Globus pallidus (tissue), 1 donor: ENCODE measurements at regions not wholly inside any gene's neighbourhood (a gene's known extent, or its start where the extent isn't known, plus 50 kb on each side); places are given as distances from the start of the nearest gene placed in this dataset.

Experiments used
- DNase-seq: peaks from one replicate; pipeline ENCODE4 v3.0.0-alpha.2; 2015; ENCODE audit warnings: low spot score

DNA sequence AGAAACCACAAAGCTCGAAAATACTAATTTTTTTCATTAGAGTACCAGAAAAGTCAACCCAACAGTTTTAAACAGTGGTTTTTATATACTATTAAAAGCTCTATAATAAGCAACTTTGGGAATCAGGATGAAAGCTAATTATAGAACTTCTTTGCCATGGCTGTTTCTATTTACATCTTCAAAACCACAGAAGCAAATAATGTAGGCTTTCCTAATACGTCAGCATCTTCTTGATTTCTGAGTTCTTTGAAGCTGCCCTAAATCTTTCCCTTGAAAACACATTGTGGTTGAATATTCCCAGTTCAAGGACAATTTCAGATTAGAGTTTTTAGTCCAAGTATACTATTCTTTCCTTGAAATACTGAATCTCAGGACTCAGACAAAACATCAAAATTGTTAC lies 460.2 kb upstream of the FAT1 start:
- no peak for DNase-seq

GRCh38 chr4:187184508-187184907 lies 460.9 kb upstream of the FAT1 start:
- DNase-seq = no peak

GRCh38 chr4:187188118-187188517 lies 464.5 kb upstream of the FAT1 start:
- DNase-seq = no peak

GRCh38 chr4:187188741-187189140 lies 465.1 kb upstream of the FAT1 start:
- no peak for DNase-seq

DNA sequence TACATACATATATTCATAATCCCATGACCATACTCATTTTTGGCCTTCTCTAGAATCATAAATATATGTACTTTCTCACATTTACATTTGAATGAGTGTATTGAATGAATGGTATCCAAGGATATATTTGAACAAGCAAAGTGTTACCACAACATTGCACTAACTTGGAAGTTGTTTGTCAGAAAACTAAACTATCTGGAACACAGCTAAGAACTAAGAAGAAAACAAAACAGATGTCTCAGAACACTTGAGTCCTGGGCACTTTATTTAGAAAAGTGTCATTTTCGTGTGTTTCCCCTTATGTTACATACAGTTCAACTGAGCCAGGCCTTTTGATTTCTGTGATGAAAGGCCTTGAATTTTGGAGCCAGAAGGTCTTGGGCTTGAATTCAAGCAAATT lies 466.7 kb upstream of the FAT1 start:
- DNase-seq = no peak

GRCh38 chr4:187191676-187192075 lies 468.0 kb upstream of the FAT1 start:
- DNase-seq = no peak

- no peak for DNase-seq
Observed at GRCh38 chr4:187192266-187192665, 468.6 kb upstream of the FAT1 start.

DNA sequence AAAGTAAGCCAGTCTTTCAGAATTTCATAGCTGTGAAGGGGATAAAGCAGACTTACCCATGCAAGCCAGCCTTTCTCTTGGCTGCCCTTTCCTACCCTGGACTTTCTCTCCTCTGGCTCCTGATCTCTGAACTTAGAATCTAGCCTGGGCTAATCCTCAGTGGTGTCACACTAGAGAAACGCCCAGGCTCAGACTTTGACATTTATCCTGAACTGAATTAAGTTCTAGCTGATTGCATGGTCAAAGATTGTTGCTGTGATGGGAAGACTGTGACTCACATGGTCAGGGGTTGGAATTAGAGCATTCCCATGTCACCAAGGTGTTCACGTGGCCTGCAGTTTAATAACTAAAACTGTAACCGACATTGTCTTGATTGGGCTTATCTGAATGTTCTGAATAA lies 469.5 kb upstream of the FAT1 start:
- no peak for DNase-seq

- no peak for DNase-seq
Observed at GRCh38 chr4:187204389-187204918, 480.8 kb upstream of the FAT1 start.

DNA sequence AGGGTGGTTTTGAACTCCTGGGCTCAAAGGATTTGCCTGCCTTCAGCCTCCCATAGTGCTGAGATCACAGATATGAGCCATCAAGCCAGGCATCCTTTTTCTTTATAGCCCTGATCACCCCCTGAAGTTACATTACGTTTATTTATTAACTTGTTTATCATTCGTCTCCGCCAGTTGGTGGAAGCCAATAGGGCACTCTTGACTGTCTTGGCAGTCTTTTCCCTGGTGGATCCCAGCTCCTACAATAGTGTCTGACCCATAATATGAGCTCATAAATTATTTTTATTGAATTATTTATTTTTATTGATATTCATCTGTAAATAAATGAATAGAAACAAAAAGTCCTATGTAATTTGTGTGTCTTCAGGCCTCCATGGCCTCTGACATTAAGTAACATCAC lies 484.3 kb upstream of the FAT1 start:
- no peak for DNase-seq

- no peak for DNase-seq
Observed at GRCh38 chr4:187208651-187209050, 485.0 kb upstream of the FAT1 start.

- DNase-seq = no peak
Observed at GRCh38 chr4:187209921-187210613, 486.4 kb upstream of the FAT1 start.

GRCh38 chr4:187212446-187213080 lies 488.9 kb upstream of the FAT1 start:
- no peak for DNase-seq

DNA sequence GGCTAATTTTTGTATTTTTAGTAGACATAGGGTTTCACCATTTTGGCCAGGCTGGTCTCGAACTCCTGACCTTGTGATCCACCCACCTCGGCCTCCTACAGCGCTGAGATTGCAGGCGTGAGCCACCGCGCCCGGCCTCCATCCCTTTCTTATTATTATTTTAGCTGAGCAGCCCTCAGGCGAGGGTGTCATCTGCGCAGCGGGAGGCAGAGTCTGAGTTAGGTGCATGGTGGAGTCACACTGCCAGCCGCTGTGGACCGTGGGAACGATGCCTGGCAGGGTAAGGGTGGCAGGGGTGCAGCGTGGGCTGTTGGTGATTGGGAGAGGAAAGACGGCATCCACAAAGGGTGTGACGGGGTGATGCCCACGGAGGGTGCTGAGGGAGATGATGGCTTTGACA lies 491.8 kb upstream of the FAT1 start:
- DNase-seq = no peak

- no peak for DNase-seq
Observed at GRCh38 chr4:187218705-187219245, 495.1 kb upstream of the FAT1 start.

- no peak for DNase-seq
Observed at GRCh38 chr4:187224560-187224959, 500.9 kb upstream of the FAT1 start.

- no peak for DNase-seq
Observed at GRCh38 chr4:187227907-187228704, 504.4 kb upstream of the FAT1 start.

- DNase-seq = no peak
Observed at GRCh38 chr4:187232196-187232595, 508.5 kb upstream of the FAT1 start.

DNA sequence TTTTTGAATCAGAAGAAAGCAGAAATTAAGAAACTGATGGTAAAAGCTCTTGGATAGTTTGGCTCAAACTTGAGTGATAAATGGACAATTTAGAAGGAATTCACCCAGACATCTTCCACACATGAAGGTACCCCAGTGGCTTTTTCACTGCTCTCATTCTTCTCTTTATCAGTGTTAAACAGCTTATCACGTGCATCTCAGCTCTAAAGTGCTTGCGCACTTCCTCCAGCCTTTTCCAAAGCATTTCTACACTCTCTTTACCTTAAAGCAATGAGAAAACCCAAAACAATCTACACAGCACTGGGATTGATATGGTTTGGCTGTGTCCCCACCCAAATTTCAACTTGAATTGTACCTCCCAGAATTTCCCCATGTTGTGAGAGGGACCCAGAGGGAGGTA lies 509.1 kb upstream of the FAT1 start:
- DNase-seq = no peak

DNA sequence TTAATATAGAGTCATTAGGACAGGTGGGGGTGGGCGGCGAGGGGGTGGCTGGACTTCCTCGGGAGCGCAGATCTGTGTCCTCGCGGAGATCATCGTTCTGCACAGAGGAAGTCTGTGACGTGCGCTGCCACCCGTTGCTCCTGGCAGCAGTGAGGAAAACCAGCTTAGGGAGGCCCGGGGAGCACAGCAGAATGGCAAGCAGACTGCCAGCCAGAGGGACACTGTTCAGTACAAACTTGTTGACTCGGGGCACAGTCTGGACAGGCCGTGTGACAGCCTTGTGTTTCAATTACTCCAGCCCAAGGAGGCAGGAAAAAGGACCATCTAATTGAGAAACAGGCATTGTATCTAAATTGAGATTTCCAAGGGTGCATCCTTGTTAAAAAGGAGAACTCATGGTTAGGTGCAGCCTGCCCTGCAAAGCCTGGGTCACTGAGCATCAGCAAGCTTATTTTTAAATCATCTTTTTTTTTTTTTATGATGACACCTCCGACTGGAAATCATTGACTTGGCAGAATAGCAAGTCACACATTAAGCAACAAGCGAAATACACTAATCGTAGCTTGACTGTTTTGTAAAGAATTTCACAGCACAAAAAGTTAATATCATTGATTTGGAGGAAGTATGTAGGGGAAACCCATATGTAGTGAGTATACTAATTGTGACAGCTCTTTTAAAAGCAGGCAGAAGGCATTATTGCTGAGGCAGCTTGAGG lies 512.0 kb upstream of the FAT1 start:
- DNase-seq = peak; percentile 65

DNA sequence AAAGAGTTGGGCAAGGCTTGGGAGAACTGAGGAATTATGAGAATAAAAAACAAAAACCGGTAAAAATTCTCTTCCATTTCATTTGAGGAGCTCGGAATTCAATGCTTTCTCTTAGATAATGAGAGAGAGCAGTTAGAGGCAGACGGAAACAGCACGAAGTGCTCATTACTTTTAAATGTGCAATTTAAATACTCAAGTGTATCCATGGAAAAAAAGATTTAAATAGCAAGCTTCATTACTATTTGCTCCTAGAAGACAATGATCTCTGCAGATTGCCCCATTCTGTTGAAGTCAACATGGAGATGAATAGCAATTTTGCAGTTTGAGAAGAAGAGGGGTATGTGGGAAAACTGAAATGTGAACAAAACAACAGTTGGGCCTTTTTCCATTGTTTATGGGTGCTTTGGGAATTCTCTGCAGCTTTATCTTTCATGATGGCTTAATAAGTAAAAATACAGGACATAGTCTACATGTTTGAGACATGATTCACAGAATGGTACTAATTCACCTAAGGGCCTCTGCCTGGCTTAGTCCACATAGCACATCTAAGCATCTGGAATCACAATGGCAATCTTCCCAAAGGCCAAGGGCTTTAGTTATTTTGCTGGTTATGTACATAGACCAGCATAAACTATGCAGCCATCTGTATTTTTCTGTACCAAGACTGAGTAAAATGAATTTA lies 512.7 kb upstream of the FAT1 start:
- DNase-seq = no peak
